HG02981 (cell line): ENCODE measurements at regions not wholly inside any gene's neighbourhood (a gene's known extent, or its start where the extent isn't known, plus 50 kb on each side); places are given as distances from the start of the nearest gene placed in this dataset.

Experiments used
- ATAC-seq: cut with Tn5 transposase; IDR thresholded peaks from one replicate; pipeline ENCODE4 v1.9.1; 2021; ENCODE audit warnings: mild to moderate bottlenecking, moderate library complexity; ENCODE audit not compliant: unreplicated experiment

GRCh38 chr14:100658181-100658886, 68.4 kb upstream of the DLK1 start:
- no peak for ATAC-seq

- no peak for ATAC-seq
These were observed 67.2 kb upstream of the DLK1 start for GRCh38 chr14:100659345-100660001.

- no peak for ATAC-seq
These were observed 66.2 kb upstream of the DLK1 start for GRCh38 chr14:100660498-100660881.

- no peak for ATAC-seq
These were observed 65.6 kb upstream of the DLK1 start for GRCh38 chr14:100660882-100661635.

GRCh38 chr14:100662879-100663760, 63.6 kb upstream of the DLK1 start:
- ATAC-seq, result no peak

- ATAC-seq, result no peak
These were observed 63.0 kb upstream of the DLK1 start for GRCh38 chr14:100663761-100664052.

- no peak for ATAC-seq
These were observed 62.5 kb upstream of the DLK1 start for GRCh38 chr14:100664231-100664630.

- ATAC-seq, result no peak
These were observed 61.7 kb upstream of the DLK1 start for GRCh38 chr14:100664841-100665510.

GRCh38 chr14:100665511-100666032, 61.1 kb upstream of the DLK1 start:
- no peak for ATAC-seq

- no peak for ATAC-seq
These were observed 60.3 kb upstream of the DLK1 start for GRCh38 chr14:100666403-100666802.

- no peak for ATAC-seq
These were observed 59.8 kb upstream of the DLK1 start for GRCh38 chr14:100666851-100667250.

- no peak for ATAC-seq
These were observed 59.0 kb upstream of the DLK1 start for GRCh38 chr14:100667656-100668055.

GRCh38 chr14:100668352-100668751, 58.3 kb upstream of the DLK1 start:
- no peak for ATAC-seq

- no peak for ATAC-seq
These were observed 57.7 kb upstream of the DLK1 start for GRCh38 chr14:100669011-100669412.

- ATAC-seq, result no peak
These were observed 57.2 kb upstream of the DLK1 start for GRCh38 chr14:100669468-100669867.

GRCh38 chr14:100670017-100670752, 56.5 kb upstream of the DLK1 start:
- no peak for ATAC-seq

GRCh38 chr14:100670753-100671049, 56.0 kb upstream of the DLK1 start:
- no peak for ATAC-seq

GRCh38 chr14:100671386-100671901, 55.2 kb upstream of the DLK1 start:
- no peak for ATAC-seq

GRCh38 chr14:100671906-100672305, 54.8 kb upstream of the DLK1 start:
- no peak for ATAC-seq
